Effector memory CD8-positive, alpha-beta T cell (primary cell): ENCODE measurements at regions not wholly inside any gene's neighbourhood (a gene's known extent, or its start where the extent isn't known, plus 50 kb on each side); places are given as distances from the start of the nearest gene placed in this dataset.

Experiments used
- ATAC-seq: fragments of 150-1000 bp; cut with Tn5 transposase; replicated peaks from 2 replicates; pipeline ENCODE4 v1.10.0; 2021; ENCODE audit warnings: mild to moderate bottlenecking, moderate library complexity
- DNase-seq, 3 experiments: peaks; one replicate each; pipeline ENCODE4 v3.0.0; 2021
- H3K27ac Mint-ChIP-seq, 2 donors: one replicate each; pipeline ENCODE4 v1.8.0; 2022; ENCODE audit warnings: mild to moderate bottlenecking in 2 of 2, mixed read lengths in 2 of 2, moderate library complexity in 2 of 2
- H3K27me3 Mint-ChIP-seq, 2 donors: one replicate each; pipeline ENCODE4 v1.8.0; 2022; ENCODE audit warnings: mixed read lengths in 2 of 2
- H3K36me3 Mint-ChIP-seq: one replicate; pipeline ENCODE4 v1.8.0; 2022; ENCODE audit warnings: mild to moderate bottlenecking, moderate library complexity, mixed read lengths; ENCODE audit not compliant: insufficient read depth
- H3K4me1 Mint-ChIP-seq, 2 donors: one replicate each; pipeline ENCODE4 v1.8.0; 2022; ENCODE audit warnings: low read depth in 2 of 2, mixed read lengths in 2 of 2
- H3K4me3 Mint-ChIP-seq, 2 donors: one replicate each; pipeline ENCODE4 v1.8.0; 2022; ENCODE audit warnings: mild to moderate bottlenecking in 2 of 2, mixed read lengths in 2 of 2, moderate library complexity in 2 of 2
- H3K9me3 Mint-ChIP-seq, 2 donors: one replicate each; pipeline ENCODE4 v1.8.0; 2022; ENCODE audit warnings: mixed read lengths in 2 of 2

- Mint-ChIP-seq H3K9me3 (no peaks in the 10 kb centered on the region), H3K27ac (no peak overlapping the region), H3K27me3 (peaks cover 74 to 100% of the 10 kb centered on the region in 2 donors), H3K4me1 (peaks cover 5 to 6% of the 10 kb centered on the region in 2 donors), H3K4me3 (no peak overlapping the region), H3K36me3 (no peaks in the 10 kb centered on the region)
- ATAC-seq (no peak), DNase-seq (no peak)
Observed at GRCh38 chr4:41873380-41874295, 61.6 kb upstream of the TMEM33 start.

DNA sequence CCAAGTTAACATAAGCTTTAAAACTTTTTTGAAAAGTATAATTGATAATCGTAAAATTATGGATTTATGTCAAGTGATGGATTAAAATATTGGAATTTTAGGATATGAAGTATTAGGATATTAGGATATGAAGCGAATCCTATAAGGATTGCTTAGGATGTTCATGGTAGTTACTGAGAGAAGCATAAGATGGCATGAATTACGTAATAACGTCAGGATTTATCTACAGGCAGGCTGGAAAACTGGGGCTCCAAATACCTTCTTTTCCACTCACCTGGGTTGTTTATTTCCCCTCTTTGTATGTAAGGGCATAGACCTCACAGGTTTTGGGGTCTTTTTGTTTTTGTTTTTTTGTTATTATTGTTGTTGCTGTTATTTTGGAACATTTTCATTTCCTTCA, 65.2 kb upstream of the TMEM33 start:
- ATAC-seq (no peak), DNase-seq (no peak)
- no peak overlapping the region for H3K4me3 Mint-ChIP-seq
- no peaks in the 10 kb centered on the region for H3K36me3 Mint-ChIP-seq
- peaks cover 72 to 95% of the 10 kb centered on the region in 2 donors for H3K27me3 Mint-ChIP-seq
- no peak overlapping the region for H3K27ac Mint-ChIP-seq
- H3K4me1 Mint-ChIP-seq: peaks cover 8 to 12% of the 10 kb centered on the region in 2 donors
- no peaks in the 10 kb centered on the region for H3K9me3 Mint-ChIP-seq

- Mint-ChIP-seq H3K27ac (no peak overlapping the region), H3K27me3 (peaks cover 61 to 82% of the 10 kb centered on the region in 2 donors), H3K36me3 (no peaks in the 10 kb centered on the region), H3K4me1 (peaks cover 14 to 15% of the 10 kb centered on the region in 2 donors), H3K9me3 (no peaks in the 10 kb centered on the region), H3K4me3 (peak overlapping the region; percentile 48 to 53)
- peak; percentile 35 for ATAC-seq
- DNase-seq: no peak
Observed at GRCh38 chr4:41866799-41867677, 68.2 kb upstream of the TMEM33 start.

- ATAC-seq: no peak
Observed at GRCh38 chr4:41865981-41866798, 69.0 kb upstream of the TMEM33 start.

GRCh38 chr4:41865306-41865980, 69.8 kb upstream of the TMEM33 start:
- H3K36me3 Mint-ChIP-seq: no peaks in the 10 kb centered on the region
- H3K4me3 Mint-ChIP-seq: peak overlapping the region; percentile 28 to 53
- H3K9me3 Mint-ChIP-seq: no peaks in the 10 kb centered on the region
- ATAC-seq: no peak
- H3K27me3 Mint-ChIP-seq: peaks cover 48 to 66% of the 10 kb centered on the region in 2 donors
- peak overlapping the region in 1 of 2 donors; percentile 33 for H3K27ac Mint-ChIP-seq
- no peak for DNase-seq
- peaks cover 14 to 15% of the 10 kb centered on the region in 2 donors for H3K4me1 Mint-ChIP-seq

More at GRCh38 chr4:41865981-41866798, 69.0 kb upstream of the TMEM33 start:
- peak overlapping the region in 1 of 2 donors; percentile 33 for H3K27ac Mint-ChIP-seq
- H3K36me3 Mint-ChIP-seq: no peaks in the 10 kb centered on the region
- peak overlapping the region; percentile 32 to 53 for H3K4me3 Mint-ChIP-seq
- H3K27me3 Mint-ChIP-seq: peaks cover 55 to 73% of the 10 kb centered on the region in 2 donors
- peaks cover 14 to 15% of the 10 kb centered on the region in 2 donors for H3K4me1 Mint-ChIP-seq
- no peak for DNase-seq
- H3K9me3 Mint-ChIP-seq: no peaks in the 10 kb centered on the region

DNA sequence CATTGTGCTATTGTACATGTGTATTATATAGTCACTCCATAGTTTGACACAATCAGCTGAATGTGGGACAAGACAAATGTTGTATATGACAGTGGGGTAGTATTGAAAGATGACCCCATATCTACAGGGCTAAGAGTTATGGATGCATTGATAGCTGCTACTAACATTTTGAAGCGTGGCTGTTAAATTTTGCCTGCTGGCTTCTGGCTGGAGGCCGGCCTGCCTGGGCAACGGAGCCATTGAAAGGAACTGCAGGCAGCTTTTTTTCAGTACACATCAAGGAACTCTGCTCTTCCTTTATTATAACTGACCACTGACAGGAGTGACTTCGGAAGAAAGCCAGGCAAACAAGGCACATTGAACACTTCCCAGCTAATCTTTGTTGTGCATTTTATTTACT, 76.1 kb upstream of the TMEM33 start:
- H3K4me3 Mint-ChIP-seq: no peak overlapping the region
- no peaks in the 10 kb centered on the region for H3K9me3 Mint-ChIP-seq
- DNase-seq: no peak
- no peak for ATAC-seq
- peaks cover 27 to 41% of the 10 kb centered on the region in 2 donors for H3K27me3 Mint-ChIP-seq
- H3K4me1 Mint-ChIP-seq: peaks cover 6 to 8% of the 10 kb centered on the region in 2 donors
- H3K27ac Mint-ChIP-seq: no peak overlapping the region
- H3K36me3 Mint-ChIP-seq: no peaks in the 10 kb centered on the region

GRCh38 chr4:41857226-41857641, 78.0 kb upstream of the TMEM33 start:
- Mint-ChIP-seq H3K36me3 (no peaks in the 10 kb centered on the region), H3K9me3 (no peaks in the 10 kb centered on the region), H3K4me1 (no peaks in the 10 kb centered on the region), H3K27ac (no peak overlapping the region), H3K27me3 (peaks cover 21 to 47% of the 10 kb centered on the region in 2 donors), H3K4me3 (no peak overlapping the region)
- DNase-seq (no peak), ATAC-seq (no peak)

GRCh38 chr4:41856797-41857196, 78.4 kb upstream of the TMEM33 start:
- no peaks in the 10 kb centered on the region for H3K9me3 Mint-ChIP-seq
- H3K4me1 Mint-ChIP-seq: no peaks in the 10 kb centered on the region
- no peak overlapping the region for H3K4me3 Mint-ChIP-seq
- H3K27ac Mint-ChIP-seq: no peak overlapping the region
- no peaks in the 10 kb centered on the region for H3K36me3 Mint-ChIP-seq
- peaks cover 21 to 47% of the 10 kb centered on the region in 2 donors for H3K27me3 Mint-ChIP-seq
- no peak for ATAC-seq
- no peak for DNase-seq

- no peak overlapping the region for H3K27ac Mint-ChIP-seq
- no peaks in the 10 kb centered on the region for H3K9me3 Mint-ChIP-seq
- DNase-seq: no peak
Observed at GRCh38 chr4:41853973-41854372, 81.3 kb upstream of the TMEM33 start.

DNA sequence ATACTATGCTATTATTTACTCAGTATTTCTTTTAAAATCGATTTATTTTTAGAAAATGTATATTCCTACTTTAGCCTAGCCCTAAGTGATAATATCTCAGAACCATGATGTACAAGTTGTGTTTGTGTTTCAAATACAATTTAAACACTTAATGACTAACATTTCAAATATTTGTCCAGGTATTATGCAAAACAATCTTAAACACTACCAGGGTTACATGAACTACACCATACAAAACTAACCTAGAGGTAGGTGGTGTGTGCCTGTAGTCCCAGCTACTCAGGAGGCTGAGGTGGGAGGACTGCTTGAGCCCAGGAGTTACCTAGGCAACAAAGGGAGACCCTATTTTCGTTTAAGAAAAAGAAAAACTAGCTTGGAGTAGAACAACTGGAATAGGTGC, 83.0 kb upstream of the TMEM33 start:
- Mint-ChIP-seq H3K36me3 (no peaks in the 10 kb centered on the region), H3K27me3 (peaks cover 18 to 23% of the 10 kb centered on the region in 2 donors)
- no peak for ATAC-seq

More at GRCh38 chr4:41853973-41854372, 81.3 kb upstream of the TMEM33 start:
- no peaks in the 10 kb centered on the region for H3K4me1 Mint-ChIP-seq
- H3K4me3 Mint-ChIP-seq: no peak overlapping the region
- ATAC-seq: no peak
- no peaks in the 10 kb centered on the region for H3K36me3 Mint-ChIP-seq
- H3K27me3 Mint-ChIP-seq: peaks cover 29 to 34% of the 10 kb centered on the region in 2 donors

DNA sequence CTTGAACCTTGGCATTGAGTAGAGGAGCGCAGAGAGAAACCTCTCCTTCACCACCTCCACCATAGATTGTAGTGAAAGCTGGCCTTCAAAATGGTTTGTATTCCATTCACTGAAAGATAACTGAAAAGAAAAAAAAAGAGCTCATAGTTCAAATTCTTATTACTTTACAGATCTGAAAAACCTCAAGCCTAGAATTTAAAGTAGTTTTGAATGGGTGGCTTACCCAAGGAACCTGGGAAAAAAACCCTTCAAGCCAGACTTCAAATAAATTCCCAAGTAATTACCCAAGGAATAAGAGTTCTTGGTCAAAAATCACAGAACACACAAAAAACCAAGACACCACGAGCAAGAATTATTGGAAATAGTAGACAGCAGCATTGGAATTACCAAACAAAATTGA, 83.6 kb upstream of the TMEM33 start:
- no peaks in the 10 kb centered on the region for H3K4me1 Mint-ChIP-seq
- no peak for DNase-seq
- no peaks in the 10 kb centered on the region for H3K36me3 Mint-ChIP-seq
- no peak overlapping the region for H3K4me3 Mint-ChIP-seq
- no peaks in the 10 kb centered on the region for H3K9me3 Mint-ChIP-seq
- no peak overlapping the region for H3K27ac Mint-ChIP-seq
- no peak for ATAC-seq
- peaks cover 14 to 20% of the 10 kb centered on the region in 2 donors for H3K27me3 Mint-ChIP-seq

More for the DNA sequence above, 83.0 kb upstream of the TMEM33 start:
- no peak for DNase-seq
- H3K9me3 Mint-ChIP-seq: no peaks in the 10 kb centered on the region
- H3K4me3 Mint-ChIP-seq: no peak overlapping the region
- H3K4me1 Mint-ChIP-seq: no peaks in the 10 kb centered on the region
- H3K27ac Mint-ChIP-seq: no peak overlapping the region

GRCh38 chr4:41844327-41844726, 90.9 kb upstream of the TMEM33 start:
- peaks cover 15 to 28% of the 10 kb centered on the region in 2 donors for H3K27me3 Mint-ChIP-seq
- H3K4me3 Mint-ChIP-seq: no peak overlapping the region
- H3K27ac Mint-ChIP-seq: no peak overlapping the region
- DNase-seq (no peak), ATAC-seq (no peak)
- no peaks in the 10 kb centered on the region for H3K9me3 Mint-ChIP-seq
- H3K36me3 Mint-ChIP-seq: no peaks in the 10 kb centered on the region
- H3K4me1 Mint-ChIP-seq: no peaks in the 10 kb centered on the region
